CD14-positive monocyte (primary cell): ENCODE measurements at regions not wholly inside any gene's neighbourhood (a gene's known extent, or its start where the extent isn't known, plus 50 kb on each side); places are given as distances from the start of the nearest gene placed in this dataset.

Experiments
- DNase-seq, 3 donors: peaks; one replicate each; pipeline ENCODE4 v3.0.0-alpha.2; 2011 to 2022
- H2AFZ ChIP-seq: 2 replicates; pipeline ENCODE4 v1.6.0; 2012; ENCODE audit warnings: mild to moderate bottlenecking, low read depth, low read length, inconsistent platforms; ENCODE audit not compliant: insufficient read depth, poor library complexity, severe bottlenecking
- H3K27ac ChIP-seq, 2 donors: 1 replicate in 1 of 2; 2 replicates in 1 of 2; pipeline ENCODE4 v1.5.1; 2012 to 2013; ENCODE audit warnings: low read length in 2 of 2, control low read depth in 1 of 2, inconsistent platforms in 1 of 2, low read depth in 1 of 2, mild to moderate bottlenecking in 1 of 2
- H3K27me3 ChIP-seq, 2 donors: one replicate each; pipeline versions ENCODE4 v1.6.0 to v1.6.1; 2011 to 2013; ENCODE audit warnings: low read length in 2 of 2; ENCODE audit not compliant: control insufficient read depth in 2 of 2, insufficient read depth in 2 of 2
- H3K36me3 ChIP-seq, 2 donors: replicated peaks in 1 of 2; 1 replicate in 1 of 2; 2 replicates in 1 of 2; pipeline versions ENCODE4 v1.5.1 to v1.6.1; 2012 to 2013; ENCODE audit warnings: low read length in 2 of 2, control low read depth in 1 of 2, inconsistent platforms in 1 of 2, mild to moderate bottlenecking in 1 of 2; ENCODE audit not compliant: insufficient read depth in 2 of 2, control insufficient read depth in 1 of 2
- H3K4me1 ChIP-seq, 2 donors: 1 replicate in 1 of 2; 2 replicates in 1 of 2; pipeline versions ENCODE4 v1.5.1 to v1.6.1; 2012 to 2013; ENCODE audit warnings: low read length in 2 of 2, control low read depth in 1 of 2, inconsistent platforms in 1 of 2, mild to moderate bottlenecking in 1 of 2, moderate library complexity in 1 of 2; ENCODE audit not compliant: insufficient read depth in 2 of 2, control insufficient read depth in 1 of 2
- H3K4me2 ChIP-seq: replicated peaks from 2 replicates; pipeline ENCODE3; 2012; ENCODE audit warnings: low read length, moderate library complexity, mild to moderate bottlenecking; ENCODE audit not compliant: poor library complexity, severe bottlenecking; ENCODE audit errors: extremely low read depth
- H3K4me3 ChIP-seq, 3 experiments: fragments of 200-600 bp in 1 of 3; sonication (generic) in 1 of 3; replicated peaks in 1 of 3; 1 replicate in 2 of 3; 2 replicates in 1 of 3; pipeline ENCODE4 v1.5.1; 2011 to 2013; ENCODE audit warnings: low read length in 3 of 3, mild to moderate bottlenecking in 3 of 3, control low read depth in 2 of 3, low read depth in 2 of 3, inconsistent platforms in 1 of 3, moderate library complexity in 1 of 3
- H3K79me2 ChIP-seq: 2 replicates; pipeline ENCODE4 v1.6.0; 2012; ENCODE audit warnings: mild to moderate bottlenecking, control low read depth, inconsistent platforms, low read length, moderate library complexity; ENCODE audit not compliant: insufficient read depth
- H3K9ac ChIP-seq: 2 replicates; pipeline ENCODE4 v1.6.0; 2017; ENCODE audit warnings: low read length, mild to moderate bottlenecking; ENCODE audit not compliant: insufficient read depth, poor library complexity, severe bottlenecking
- H3K9me3 ChIP-seq, 2 donors: replicated peaks in 1 of 2; 1 replicate in 1 of 2; 2 replicates in 1 of 2; pipeline versions ENCODE4 v1.5.1 to v1.6.1; 2012 to 2013; ENCODE audit warnings: low read length in 2 of 2, control low read depth in 1 of 2; ENCODE audit not compliant: control insufficient read depth in 1 of 2, insufficient read depth in 1 of 2
- H4K20me1 ChIP-seq: 2 replicates; pipeline ENCODE4 v1.6.0; 2012; ENCODE audit warnings: mild to moderate bottlenecking, low read length, control low read depth, moderate library complexity; ENCODE audit not compliant: insufficient read depth
- H3K27ac Mint-ChIP-seq, 7 donors: one replicate each; pipeline ENCODE4 v1.8.0; 2020; ENCODE audit warnings: mild to moderate bottlenecking in 7 of 7, mixed read lengths in 7 of 7, moderate library complexity in 6 of 7, inconsistent platforms in 2 of 7
- H3K27me3 Mint-ChIP-seq, 3 donors: one replicate each; pipeline ENCODE4 v1.8.0; 2021 to 2022; ENCODE audit warnings: low read depth in 3 of 3, mild to moderate bottlenecking in 3 of 3, mixed read lengths in 3 of 3, moderate library complexity in 3 of 3, inconsistent platforms in 1 of 3
- H3K36me3 Mint-ChIP-seq, 2 donors: one replicate each; pipeline ENCODE4 v1.8.0; 2020; ENCODE audit warnings: mixed read lengths in 2 of 2, inconsistent platforms in 1 of 2, mild to moderate bottlenecking in 1 of 2
- H3K4me1 Mint-ChIP-seq: one replicate; pipeline ENCODE4 v1.8.0; 2020; ENCODE audit warnings: mild to moderate bottlenecking, mixed read lengths
- H3K4me3 Mint-ChIP-seq, 2 donors: one replicate each; pipeline ENCODE4 v1.8.0; 2020; ENCODE audit warnings: mild to moderate bottlenecking in 2 of 2, mixed read lengths in 2 of 2, moderate library complexity in 1 of 2
- H3K9me3 Mint-ChIP-seq, 7 donors: one replicate each; pipeline ENCODE4 v1.8.0; 2020 to 2022; ENCODE audit warnings: mixed read lengths in 7 of 7, mild to moderate bottlenecking in 6 of 7, moderate library complexity in 6 of 7, inconsistent platforms in 2 of 7
- CTCF ChIP-seq: fragments of 200-600 bp; IDR thresholded peaks from one replicate; pipeline ENCODE4 v1.8.0; 2022; ENCODE audit warnings: antibody characterized with exemption, mild to moderate bottlenecking
- WGBS: methylation state at CpG from one replicate; pipeline ENCODE4 v1.1.5; 2013; ENCODE audit warnings: missing lambda C conversion rate; ENCODE audit not compliant: insufficient coverage; 5-methylcytosine and 5-hydroxymethylcytosine counted together
- intact Hi-C, 2 donors: fragments of 100-400 bp; cut with micrococcal nuclease; formaldehyde crosslinking; loops; one replicate each; pipeline versions ENCODE4 v1.15.0 to v1.15.1; 2023

- no peaks in the 10 kb centered on the region for H3K36me3 ChIP-seq
- H3K79me2 ChIP-seq, result no peaks in the 10 kb centered on the region
- intact Hi-C loops, result loop anchor here (5.0 to 10.0 kb wide), 4 partner anchors 52 to 135 kb away; partner anchors contain the start of gene TLR4 (in 1 of the 2)
- TF ChIP-seq CTCF, result no peak
- H3K4me3 Mint-ChIP-seq, result no peak overlapping the region
- H3K27ac Mint-ChIP-seq, result peak overlapping the region in 1 of 7 donors; percentile 66
- no peak overlapping the region for H3K4me3 ChIP-seq
- H3K27me3 Mint-ChIP-seq, result peaks cover 0 to 3% (median 1%) of the 10 kb centered on the region in 3 donors
- H3K4me2 ChIP-seq, result no peak overlapping the region
- H2AFZ ChIP-seq, result no peak overlapping the region
- H3K9me3 ChIP-seq, result no peaks in the 10 kb centered on the region
- peaks cover 40 to 45% of the 10 kb centered on the region in 2 donors for H3K4me1 ChIP-seq
- no peaks in the 10 kb centered on the region for H3K27me3 ChIP-seq
- peaks cover 29% of the 10 kb centered on the region for H3K4me1 Mint-ChIP-seq
- H3K36me3 Mint-ChIP-seq, result no peaks in the 10 kb centered on the region
- H3K27ac ChIP-seq, result no peak overlapping the region
- DNase-seq, result peak in 1 of 3 donors; percentile 11
- no peak overlapping the region for H3K9ac ChIP-seq
- no peaks in the 10 kb centered on the region for H3K9me3 Mint-ChIP-seq
- no CpG with 5 or more reads among the region's 3 CpGs for WGBS
- H4K20me1 ChIP-seq, result no peaks in the 10 kb centered on the region
Observed at GRCh38 chr9:117779760-117780159, 75.6 kb downstream of the TLR4 start.

- intact Hi-C loops, result loop anchor here in 1 of 2 donors (10.0 kb wide), 1 partner anchor 78 kb away; the partner anchor contains the start of gene TLR4
- H3K27ac Mint-ChIP-seq, result no peak overlapping the region
- Histone ChIP-seq H3K4me3 (peak overlapping the region; percentile 46 to 97 (median 73)), H3K9ac (peak overlapping the region; percentile 42), H3K4me1 (peaks cover 40 to 47% of the 10 kb centered on the region in 2 donors), H3K36me3 (no peaks in the 10 kb centered on the region), H3K27ac (peak overlapping the region; percentile 73 to 83), H3K27me3 (no peaks in the 10 kb centered on the region), H3K4me2 (peak overlapping the region; percentile 80), H3K79me2 (no peaks in the 10 kb centered on the region), H2AFZ (peak overlapping the region; percentile 27), H3K9me3 (no peaks in the 10 kb centered on the region), H4K20me1 (no peaks in the 10 kb centered on the region)
- no peak overlapping the region for H3K4me3 Mint-ChIP-seq
- no peaks in the 10 kb centered on the region for H3K36me3 Mint-ChIP-seq
- DNase-seq, result peak; percentile 80 to 95 (median 88)
- WGBS, result 0% methylated on average over 3 of the region's 10 CpGs
- peaks cover 32% of the 10 kb centered on the region for H3K4me1 Mint-ChIP-seq
- no peaks in the 10 kb centered on the region for H3K9me3 Mint-ChIP-seq
- H3K27me3 Mint-ChIP-seq, result peaks cover 0 to 3% (median 1%) of the 10 kb centered on the region in 3 donors
- peak; percentile 94 for TF ChIP-seq CTCF
Observed at GRCh38 chr9:117782931-117783788, 79.0 kb downstream of the TLR4 start.
